Stomach (tissue), 4 donors: ENCODE measurements at regions not wholly inside any gene's neighbourhood (a gene's known extent, or its start where the extent isn't known, plus 50 kb on each side); places are given as distances from the start of the nearest gene placed in this dataset.

Source experiments
- EP300 ChIP-seq: sonication (generic); formaldehyde crosslinking; IDR thresholded peaks from one replicate; pipeline ENCODE4 v1.6.1; 2017; ENCODE audit warnings: antibody characterized with exemption
- POLR2A ChIP-seq, 4 donors: fragments of 450-650 bp; IDR thresholded peaks; one replicate each; pipeline ENCODE4 v1.6.1; 2016; ENCODE audit warnings: antibody characterized with exemption in 4 of 4, control low read depth in 2 of 4, mild to moderate bottlenecking in 1 of 4, moderate library complexity in 1 of 4
- TF ChIP-seq, protein P1 (sequence below), 7 experiments: fragments of 450-650 bp in 4 of 7; fragments of 200-600 bp in 3 of 7; sonication (generic) in 3 of 7; IDR thresholded peaks; one replicate each; pipeline ENCODE4 v1.5.1; 2016 to 2019; ENCODE audit warnings: antibody characterized with exemption in 7 of 7, control low read depth in 2 of 7, mild to moderate bottlenecking in 1 of 7

DNA sequence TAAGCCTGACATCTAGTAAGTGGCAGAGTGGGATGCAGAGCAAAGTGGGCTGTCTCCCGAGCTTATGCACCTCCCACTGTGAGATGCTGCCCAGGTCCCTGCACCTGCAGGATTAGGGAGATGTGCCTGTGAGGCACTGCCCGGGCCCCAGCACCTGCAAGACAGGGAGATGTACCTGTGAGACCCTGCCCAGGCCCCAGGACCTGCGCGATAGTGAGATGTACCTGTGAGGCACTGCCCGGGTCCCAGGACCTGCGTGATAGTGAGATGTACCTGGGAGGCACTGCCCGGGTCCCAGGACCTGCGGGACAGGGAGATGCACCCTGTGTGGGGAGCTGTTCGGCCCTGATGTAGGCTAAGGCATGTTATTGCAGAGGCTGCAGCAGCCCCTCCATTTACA is 622.8 kb downstream of the PTPRU start:
- TF ChIP-seq, protein P1, sequence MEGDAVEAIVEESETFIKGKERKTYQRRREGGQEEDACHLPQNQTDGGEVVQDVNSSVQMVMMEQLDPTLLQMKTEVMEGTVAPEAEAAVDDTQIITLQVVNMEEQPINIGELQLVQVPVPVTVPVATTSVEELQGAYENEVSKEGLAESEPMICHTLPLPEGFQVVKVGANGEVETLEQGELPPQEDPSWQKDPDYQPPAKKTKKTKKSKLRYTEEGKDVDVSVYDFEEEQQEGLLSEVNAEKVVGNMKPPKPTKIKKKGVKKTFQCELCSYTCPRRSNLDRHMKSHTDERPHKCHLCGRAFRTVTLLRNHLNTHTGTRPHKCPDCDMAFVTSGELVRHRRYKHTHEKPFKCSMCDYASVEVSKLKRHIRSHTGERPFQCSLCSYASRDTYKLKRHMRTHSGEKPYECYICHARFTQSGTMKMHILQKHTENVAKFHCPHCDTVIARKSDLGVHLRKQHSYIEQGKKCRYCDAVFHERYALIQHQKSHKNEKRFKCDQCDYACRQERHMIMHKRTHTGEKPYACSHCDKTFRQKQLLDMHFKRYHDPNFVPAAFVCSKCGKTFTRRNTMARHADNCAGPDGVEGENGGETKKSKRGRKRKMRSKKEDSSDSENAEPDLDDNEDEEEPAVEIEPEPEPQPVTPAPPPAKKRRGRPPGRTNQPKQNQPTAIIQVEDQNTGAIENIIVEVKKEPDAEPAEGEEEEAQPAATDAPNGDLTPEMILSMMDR (IDR thresholded peaks at IDR 0.05): no peak
- TF ChIP-seq POLR2A (IDR thresholded peaks at IDR 0.05) (no peak), EP300 (no peak)
